ENCODE measurements at regions not wholly inside any gene's neighbourhood (a gene's known extent, or its start where the extent isn't known, plus 50 kb on each side); places are given as distances from the start of the nearest gene placed in this dataset.

DNA sequence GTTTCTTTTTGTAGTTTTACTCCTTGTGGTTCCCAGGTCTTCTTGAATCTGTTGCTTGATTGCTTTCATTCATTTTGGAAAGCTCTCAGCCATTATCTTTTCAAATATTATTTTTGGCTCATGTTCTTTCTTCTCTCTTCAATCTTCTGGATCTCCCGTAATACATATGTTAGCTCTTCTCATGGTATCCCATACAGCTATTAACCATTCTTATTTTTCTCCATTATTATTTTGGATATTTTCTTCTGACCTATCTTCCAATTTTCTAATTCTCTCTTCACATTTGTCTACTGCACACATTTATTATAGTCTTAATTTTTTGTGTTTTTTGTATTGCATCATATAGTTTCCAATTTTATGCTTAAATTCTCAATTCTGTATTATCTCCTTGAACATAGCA is 123.9 kb upstream of the ARID2 start:
- Histone ChIP-seq H3K27ac (replicated peaks) (no peak overlapping the region), H3K36me3 (no peaks in the 10 kb centered on the region), H3K9me3 (replicated peaks) (peaks cover 17% of the 10 kb centered on the region), H3K4me1 (no peaks in the 10 kb centered on the region), H3K27me3 (ENCODE audit: low read depth) (peaks cover 13% of the 10 kb centered on the region), H3K4me3 (no peak overlapping the region)
- TF ChIP-seq, protein P1, sequence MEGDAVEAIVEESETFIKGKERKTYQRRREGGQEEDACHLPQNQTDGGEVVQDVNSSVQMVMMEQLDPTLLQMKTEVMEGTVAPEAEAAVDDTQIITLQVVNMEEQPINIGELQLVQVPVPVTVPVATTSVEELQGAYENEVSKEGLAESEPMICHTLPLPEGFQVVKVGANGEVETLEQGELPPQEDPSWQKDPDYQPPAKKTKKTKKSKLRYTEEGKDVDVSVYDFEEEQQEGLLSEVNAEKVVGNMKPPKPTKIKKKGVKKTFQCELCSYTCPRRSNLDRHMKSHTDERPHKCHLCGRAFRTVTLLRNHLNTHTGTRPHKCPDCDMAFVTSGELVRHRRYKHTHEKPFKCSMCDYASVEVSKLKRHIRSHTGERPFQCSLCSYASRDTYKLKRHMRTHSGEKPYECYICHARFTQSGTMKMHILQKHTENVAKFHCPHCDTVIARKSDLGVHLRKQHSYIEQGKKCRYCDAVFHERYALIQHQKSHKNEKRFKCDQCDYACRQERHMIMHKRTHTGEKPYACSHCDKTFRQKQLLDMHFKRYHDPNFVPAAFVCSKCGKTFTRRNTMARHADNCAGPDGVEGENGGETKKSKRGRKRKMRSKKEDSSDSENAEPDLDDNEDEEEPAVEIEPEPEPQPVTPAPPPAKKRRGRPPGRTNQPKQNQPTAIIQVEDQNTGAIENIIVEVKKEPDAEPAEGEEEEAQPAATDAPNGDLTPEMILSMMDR (IDR thresholded peaks at IDR 0.05; ENCODE audit: borderline replicate concordance) = no peak
- no peak for DNase-seq
- intact Hi-C loops (cut with micrococcal nuclease) = no loop called here

DNA sequence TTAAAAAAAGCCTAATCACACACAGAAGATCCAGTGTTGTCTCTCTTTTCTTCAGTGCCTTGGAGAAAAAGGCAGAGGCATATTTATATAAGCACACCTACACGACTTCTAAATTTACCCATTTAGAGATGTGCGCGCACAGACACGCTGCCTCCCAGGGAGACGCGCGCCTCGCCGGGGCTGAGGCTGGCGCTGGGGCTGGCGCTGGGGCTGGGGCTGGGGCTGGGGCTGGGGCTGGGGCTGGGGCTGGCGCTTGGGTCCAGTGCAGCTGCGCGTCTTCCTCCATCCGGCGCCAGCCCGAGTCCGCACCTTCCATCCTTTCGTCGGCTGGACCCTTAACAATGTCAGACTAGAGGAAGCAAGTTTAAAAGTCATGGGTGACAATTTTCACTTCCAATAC is 118.4 kb upstream of the ARID2 start:
- H3K4me3 ChIP-seq = peak overlapping the region; percentile 36
- H3K27me3 ChIP-seq (ENCODE audit: low read depth) = peaks cover 23% of the 10 kb centered on the region
- H3K9me3 ChIP-seq (replicated peaks) = peaks cover 3% of the 10 kb centered on the region
- no peaks in the 10 kb centered on the region for H3K4me1 ChIP-seq
- no peaks in the 10 kb centered on the region for H3K36me3 ChIP-seq
- intact Hi-C loops (cut with micrococcal nuclease) = no loop called here
- no peak overlapping the region for H3K27ac ChIP-seq (replicated peaks)
- DNase-seq = no peak
- TF ChIP-seq, protein P1 (IDR thresholded peaks at IDR 0.05; ENCODE audit: borderline replicate concordance) = no peak

DNA sequence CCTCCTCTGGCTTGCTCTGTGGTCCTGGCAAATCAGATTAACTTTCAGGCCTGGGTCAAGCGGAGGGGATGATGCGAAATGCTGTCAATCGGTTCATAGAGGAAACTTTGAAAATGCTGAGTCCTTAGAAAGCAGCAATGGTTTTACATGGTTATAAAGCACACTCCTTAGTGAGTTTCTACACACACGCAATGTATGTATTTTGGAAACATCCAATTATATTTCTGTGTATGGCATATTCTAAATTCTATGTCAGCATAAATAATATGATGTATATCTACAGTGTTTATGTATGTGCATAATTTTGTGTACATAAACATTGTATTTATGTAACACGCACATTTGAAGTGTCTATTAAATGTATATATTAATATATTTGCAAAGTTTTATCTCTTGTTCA is 118.0 kb upstream of the ARID2 start:
- Histone ChIP-seq H3K27me3 (ENCODE audit: low read depth) (peaks cover 23% of the 10 kb centered on the region), H3K9me3 (replicated peaks) (no peaks in the 10 kb centered on the region), H3K4me3 (peak overlapping the region; percentile 36), H3K4me1 (no peaks in the 10 kb centered on the region), H3K36me3 (no peaks in the 10 kb centered on the region), H3K27ac (replicated peaks) (no peak overlapping the region)
- no peak for DNase-seq
- TF ChIP-seq, protein P1 (IDR thresholded peaks at IDR 0.05; ENCODE audit: borderline replicate concordance) = no peak
- intact Hi-C loops (cut with micrococcal nuclease) = no loop called here

DNA sequence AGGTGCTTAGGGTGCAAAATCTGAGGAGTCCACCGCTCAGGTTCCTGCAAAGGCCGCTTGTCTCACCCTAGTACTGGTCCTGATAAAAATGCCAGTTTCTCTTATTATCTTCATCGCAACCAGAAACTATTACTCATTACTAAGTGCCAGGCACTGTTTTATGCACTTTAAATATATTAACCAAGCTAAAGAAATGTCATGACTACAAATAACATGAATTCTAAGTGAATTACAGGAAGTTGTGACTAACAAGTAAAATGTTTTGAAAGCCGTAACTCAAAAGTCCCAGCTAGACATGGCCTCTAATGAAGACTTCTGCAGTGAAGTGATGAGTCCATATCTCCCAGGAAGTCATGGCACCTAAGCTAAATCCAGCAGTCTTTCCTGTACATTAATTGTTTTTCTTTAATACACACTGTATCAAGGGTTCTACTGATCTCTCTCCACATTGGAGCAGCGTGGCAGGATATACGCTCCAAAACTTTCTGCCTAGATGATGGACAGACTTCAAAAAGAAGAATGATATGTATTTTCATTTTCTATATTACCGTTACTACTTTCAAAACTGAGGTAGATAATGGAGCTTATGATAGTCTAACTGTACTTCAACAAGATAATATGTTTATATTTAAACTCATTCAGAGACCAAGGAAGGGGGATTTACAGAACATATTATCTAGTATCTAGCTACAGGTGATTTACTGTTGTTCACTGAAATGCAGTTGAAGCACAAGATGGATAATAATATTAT is 117.3 kb upstream of the ARID2 start:
- TF ChIP-seq, protein P1 (IDR thresholded peaks at IDR 0.05; ENCODE audit: borderline replicate concordance) = no peak
- H3K27ac ChIP-seq (replicated peaks) = no peak overlapping the region
- no peaks in the 10 kb centered on the region for H3K9me3 ChIP-seq (replicated peaks)
- intact Hi-C loops (cut with micrococcal nuclease) = no loop called here
- H3K4me1 ChIP-seq = no peaks in the 10 kb centered on the region
- peaks cover 23% of the 10 kb centered on the region for H3K27me3 ChIP-seq (ENCODE audit: low read depth)
- no peak overlapping the region for H3K4me3 ChIP-seq
- H3K36me3 ChIP-seq = no peaks in the 10 kb centered on the region
- DNase-seq = no peak

DNA sequence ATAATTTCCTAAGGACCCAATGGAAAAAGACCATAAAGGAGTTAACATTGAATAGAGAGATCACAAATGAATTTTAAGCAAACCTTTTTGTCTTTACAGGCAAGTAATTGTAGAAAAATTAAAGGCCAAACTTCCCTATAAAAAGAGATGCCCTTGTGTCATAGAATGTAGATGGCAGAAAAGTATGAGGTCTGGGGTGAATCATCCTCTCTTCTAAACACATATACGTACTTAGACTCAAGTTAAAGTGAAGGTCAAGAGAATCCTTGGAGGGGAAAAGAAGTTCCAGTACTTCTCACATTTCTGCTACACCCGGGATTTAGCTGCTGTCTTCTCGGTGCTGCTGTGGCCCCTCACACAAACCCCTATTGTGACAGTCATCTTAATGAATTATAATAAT is 116.2 kb upstream of the ARID2 start:
- TF ChIP-seq, protein P1 (IDR thresholded peaks at IDR 0.05; ENCODE audit: borderline replicate concordance) = no peak
- no peak for DNase-seq
- Histone ChIP-seq H3K4me3 (no peak overlapping the region), H3K27ac (replicated peaks) (no peak overlapping the region), H3K36me3 (no peaks in the 10 kb centered on the region), H3K4me1 (no peaks in the 10 kb centered on the region), H3K9me3 (replicated peaks) (no peaks in the 10 kb centered on the region), H3K27me3 (ENCODE audit: low read depth) (peaks cover 23% of the 10 kb centered on the region)
- intact Hi-C loops (cut with micrococcal nuclease) = no loop called here

All from left ventricle myocardium inferior (tissue), 1 donor.